GM19238 (cell line): ENCODE measurements at regions not wholly inside any gene's neighbourhood (a gene's known extent, or its start where the extent isn't known, plus 50 kb on each side); places are given as distances from the start of the nearest gene placed in this dataset.

ENCODE experiments used
- DNase-seq: peaks from one replicate; pipeline ENCODE4 v3.0.0; 2011; ENCODE audit warnings: low spot score; ENCODE audit not compliant: insufficient read length

- no peak for DNase-seq
Measured at GRCh38 chr1:94646786-94647555, 105.4 kb upstream of the F3 start.

GRCh38 chr1:94646141-94646643 lies 104.6 kb upstream of the F3 start:
- DNase-seq = no peak

GRCh38 chr1:94644352-94644751 lies 102.8 kb upstream of the F3 start:
- no peak for DNase-seq

- DNase-seq = no peak
Measured at GRCh38 chr1:94643819-94644218, 102.3 kb upstream of the F3 start.

- no peak for DNase-seq
Measured at GRCh38 chr1:94642617-94643321, 101.2 kb upstream of the F3 start.

- no peak for DNase-seq
Measured at GRCh38 chr1:94641990-94642389, 100.4 kb upstream of the F3 start.

GRCh38 chr1:94640125-94640524 lies 98.6 kb upstream of the F3 start:
- DNase-seq = no peak

- DNase-seq = no peak
Measured at GRCh38 chr1:94637121-94637520, 95.6 kb upstream of the F3 start.

- no peak for DNase-seq
Measured at GRCh38 chr1:94636624-94637023, 95.1 kb upstream of the F3 start.

- DNase-seq = no peak
Measured at GRCh38 chr1:94636100-94636499, 94.5 kb upstream of the F3 start.

GRCh38 chr1:94634977-94635416 lies 93.4 kb upstream of the F3 start:
- no peak for DNase-seq

GRCh38 chr1:94633051-94633450 lies 91.5 kb upstream of the F3 start:
- no peak for DNase-seq

- no peak for DNase-seq
Measured at GRCh38 chr1:94629259-94630181, 88.0 kb upstream of the F3 start.

GRCh38 chr1:94628499-94628843 lies 86.9 kb upstream of the F3 start:
- no peak for DNase-seq

- no peak for DNase-seq
Measured at GRCh38 chr1:94627771-94628498, 86.4 kb upstream of the F3 start.

- no peak for DNase-seq
Measured at GRCh38 chr1:94624203-94624602, 82.6 kb upstream of the F3 start.

- no peak for DNase-seq
Measured at GRCh38 chr1:94623560-94624148, 82.1 kb upstream of the F3 start.

- no peak for DNase-seq
Measured at GRCh38 chr1:94622757-94623156, 81.2 kb upstream of the F3 start.

GRCh38 chr1:94621802-94622201 lies 80.2 kb upstream of the F3 start:
- DNase-seq = no peak

GRCh38 chr1:94621395-94621794 lies 79.8 kb upstream of the F3 start:
- no peak for DNase-seq
